Left ventricle myocardium inferior (tissue), 1 donor: ENCODE measurements at regions not wholly inside any gene's neighbourhood (a gene's known extent, or its start where the extent isn't known, plus 50 kb on each side); places are given as distances from the start of the nearest gene placed in this dataset.
A peak's percentile ranks its signal among the peaks of the same experiment; 100 is the strongest.

ENCODE experiments used
- DNase-seq: peaks from one replicate; pipeline ENCODE4 v3.0.0-alpha.2; 2020
- H3K27ac ChIP-seq: fragments of 200-600 bp; replicated peaks from 2 replicates; pipeline ENCODE4 v1.8.0; 2021
- H3K27me3 ChIP-seq: fragments of 200-600 bp; 2 replicates; pipeline ENCODE4 v1.8.0; 2021; ENCODE audit warnings: low read depth
- H3K36me3 ChIP-seq: fragments of 200-600 bp; 2 replicates; pipeline ENCODE4 v1.8.0; 2021
- H3K4me1 ChIP-seq: fragments of 200-600 bp; 2 replicates; pipeline ENCODE4 v1.8.0; 2021
- H3K4me3 ChIP-seq: fragments of 200-600 bp; 2 replicates; pipeline ENCODE4 v1.8.0; 2021; ENCODE audit warnings: mild to moderate bottlenecking, moderate library complexity
- H3K9me3 ChIP-seq: fragments of 200-600 bp; replicated peaks from 2 replicates; pipeline ENCODE4 v1.8.0; 2021
- intact Hi-C: fragments of 100-400 bp; cut with micrococcal nuclease; formaldehyde crosslinking; loops from one replicate; pipeline ENCODE4 v1.11.0; 2022
- TF ChIP-seq, protein P1 (sequence below): fragments of 200-600 bp; IDR thresholded peaks from 2 replicates; pipeline ENCODE4 v1.8.0; 2021; ENCODE audit warnings: antibody characterized with exemption, mild to moderate bottlenecking, borderline replicate concordance
- donor health status: DM: no; HTN: yes; CAD: no; lungs with severe emphysema.

DNA sequence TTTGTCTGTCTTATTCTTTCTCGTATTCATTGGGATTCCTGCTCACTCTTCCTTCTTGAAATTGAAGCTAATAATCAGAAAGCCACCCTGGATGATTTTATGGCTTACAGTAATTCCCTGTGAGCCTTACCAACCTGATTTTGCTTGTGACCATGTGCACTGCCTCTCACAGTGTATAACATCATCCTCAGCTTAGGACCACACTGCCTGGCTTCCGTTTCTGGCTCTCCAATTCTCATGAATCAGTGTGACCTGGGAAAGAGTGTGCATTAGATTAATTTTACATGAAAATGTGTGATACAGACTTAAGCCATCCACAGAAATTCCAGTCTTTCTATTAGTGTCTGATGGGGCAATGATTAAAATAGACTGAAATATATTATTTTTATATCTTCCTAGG lies 126.8 kb upstream of the DMRT1 start:
- intact Hi-C loops = no loop called here
- peaks cover 27% of the 10 kb centered on the region for H3K36me3 ChIP-seq
- H3K9me3 ChIP-seq = no peaks in the 10 kb centered on the region
- no peak for DNase-seq
- H3K27me3 ChIP-seq = no peaks in the 10 kb centered on the region
- peak overlapping the region; percentile 69 for H3K27ac ChIP-seq
- peak overlapping the region; percentile 11 for H3K4me3 ChIP-seq
- TF ChIP-seq, protein P1, sequence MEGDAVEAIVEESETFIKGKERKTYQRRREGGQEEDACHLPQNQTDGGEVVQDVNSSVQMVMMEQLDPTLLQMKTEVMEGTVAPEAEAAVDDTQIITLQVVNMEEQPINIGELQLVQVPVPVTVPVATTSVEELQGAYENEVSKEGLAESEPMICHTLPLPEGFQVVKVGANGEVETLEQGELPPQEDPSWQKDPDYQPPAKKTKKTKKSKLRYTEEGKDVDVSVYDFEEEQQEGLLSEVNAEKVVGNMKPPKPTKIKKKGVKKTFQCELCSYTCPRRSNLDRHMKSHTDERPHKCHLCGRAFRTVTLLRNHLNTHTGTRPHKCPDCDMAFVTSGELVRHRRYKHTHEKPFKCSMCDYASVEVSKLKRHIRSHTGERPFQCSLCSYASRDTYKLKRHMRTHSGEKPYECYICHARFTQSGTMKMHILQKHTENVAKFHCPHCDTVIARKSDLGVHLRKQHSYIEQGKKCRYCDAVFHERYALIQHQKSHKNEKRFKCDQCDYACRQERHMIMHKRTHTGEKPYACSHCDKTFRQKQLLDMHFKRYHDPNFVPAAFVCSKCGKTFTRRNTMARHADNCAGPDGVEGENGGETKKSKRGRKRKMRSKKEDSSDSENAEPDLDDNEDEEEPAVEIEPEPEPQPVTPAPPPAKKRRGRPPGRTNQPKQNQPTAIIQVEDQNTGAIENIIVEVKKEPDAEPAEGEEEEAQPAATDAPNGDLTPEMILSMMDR = no peak
- H3K4me1 ChIP-seq = peaks cover 95% of the 10 kb centered on the region

DNA sequence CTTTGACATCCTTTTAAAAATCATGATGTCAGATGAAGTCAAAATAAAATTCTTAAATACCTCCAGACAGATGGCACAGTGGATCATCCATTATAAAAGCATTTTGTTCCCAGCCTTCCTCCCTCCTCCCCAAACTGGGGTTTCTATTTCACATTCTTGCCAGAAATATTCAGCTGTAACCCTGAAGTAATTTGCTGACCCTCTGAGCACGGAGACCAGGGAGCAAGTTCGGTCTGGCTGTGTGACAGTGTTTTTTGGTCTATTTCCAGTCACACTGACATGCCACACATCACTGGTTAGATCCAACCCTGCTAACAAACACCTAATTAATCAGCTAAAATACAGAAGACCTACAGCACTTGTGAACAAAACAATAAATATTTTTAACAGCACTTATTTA lies 126.2 kb upstream of the DMRT1 start:
- TF ChIP-seq, protein P1 = no peak

DNA sequence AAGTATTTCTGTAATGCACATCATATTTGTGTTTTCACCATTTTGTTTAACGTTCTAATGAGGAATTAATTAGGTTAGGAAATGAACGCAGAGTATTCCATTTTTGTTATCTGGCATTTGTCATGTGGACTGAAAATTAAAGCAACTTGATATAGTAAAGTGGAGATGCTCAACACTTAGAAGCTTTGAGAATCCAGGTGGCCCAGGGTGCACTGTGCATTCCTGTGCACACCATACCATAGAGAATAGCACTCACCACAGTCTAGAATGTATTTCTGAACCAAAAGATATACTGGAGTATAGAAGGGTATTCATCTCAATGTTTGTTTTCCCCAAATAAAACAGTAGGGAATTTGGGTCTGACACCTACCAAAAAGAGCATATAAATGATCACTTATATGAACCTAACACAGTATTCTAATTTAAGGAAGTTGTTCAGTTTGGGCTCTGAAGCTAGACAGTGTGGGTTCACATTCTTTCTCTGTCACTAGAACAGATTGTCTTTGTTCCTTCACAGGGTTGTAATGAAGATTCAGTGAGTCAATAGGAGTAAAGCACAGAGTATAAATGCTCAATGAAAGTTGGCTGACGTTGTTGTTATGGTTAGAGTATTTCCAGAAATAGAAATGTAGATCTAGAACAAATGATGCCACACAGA lies 125.6 kb upstream of the DMRT1 start:
- Histone ChIP-seq H3K4me3 (peak overlapping the region; percentile 11), H3K36me3 (peaks cover 22% of the 10 kb centered on the region), H3K9me3 (no peaks in the 10 kb centered on the region), H3K27me3 (no peaks in the 10 kb centered on the region), H3K27ac (peak overlapping the region; percentile 69), H3K4me1 (peaks cover 97% of the 10 kb centered on the region)
- intact Hi-C loops = no loop called here
- TF ChIP-seq, protein P1 = no peak
- no peak for DNase-seq

More for the DNA sequence above, 126.2 kb upstream of the DMRT1 start:
- no peaks in the 10 kb centered on the region for H3K27me3 ChIP-seq
- peak overlapping the region; percentile 69 for H3K27ac ChIP-seq
- H3K4me3 ChIP-seq = peak overlapping the region; percentile 11
- no peaks in the 10 kb centered on the region for H3K9me3 ChIP-seq
- no peak for DNase-seq
- intact Hi-C loops = no loop called here
- H3K4me1 ChIP-seq = peaks cover 95% of the 10 kb centered on the region
- peaks cover 27% of the 10 kb centered on the region for H3K36me3 ChIP-seq

DNA sequence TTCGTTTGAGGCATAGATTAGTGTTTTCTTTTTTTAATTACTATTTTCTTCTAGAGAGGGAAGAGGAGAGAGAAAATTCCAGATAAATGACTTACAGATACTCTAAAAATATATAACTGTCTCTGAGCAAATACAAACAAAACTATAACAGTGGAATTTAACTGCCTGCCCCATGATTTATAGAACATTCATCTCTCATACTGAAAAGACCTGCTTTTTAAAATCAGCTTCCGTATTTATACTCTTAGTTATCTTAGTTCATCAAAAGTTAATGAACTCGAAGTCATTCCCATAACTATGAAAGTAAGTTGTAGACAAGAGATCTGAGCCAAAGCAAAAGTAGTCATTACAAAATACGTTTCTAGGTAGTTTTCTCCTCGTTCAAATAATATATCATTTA lies 123.8 kb upstream of the DMRT1 start:
- Histone ChIP-seq H3K27me3 (no peaks in the 10 kb centered on the region), H3K27ac (peak overlapping the region; percentile 69), H3K4me1 (peaks cover 98% of the 10 kb centered on the region), H3K4me3 (no peak overlapping the region), H3K9me3 (no peaks in the 10 kb centered on the region), H3K36me3 (peaks cover 8% of the 10 kb centered on the region)
- intact Hi-C loops = no loop called here
- no peak for DNase-seq
- TF ChIP-seq, protein P1 = no peak

DNA sequence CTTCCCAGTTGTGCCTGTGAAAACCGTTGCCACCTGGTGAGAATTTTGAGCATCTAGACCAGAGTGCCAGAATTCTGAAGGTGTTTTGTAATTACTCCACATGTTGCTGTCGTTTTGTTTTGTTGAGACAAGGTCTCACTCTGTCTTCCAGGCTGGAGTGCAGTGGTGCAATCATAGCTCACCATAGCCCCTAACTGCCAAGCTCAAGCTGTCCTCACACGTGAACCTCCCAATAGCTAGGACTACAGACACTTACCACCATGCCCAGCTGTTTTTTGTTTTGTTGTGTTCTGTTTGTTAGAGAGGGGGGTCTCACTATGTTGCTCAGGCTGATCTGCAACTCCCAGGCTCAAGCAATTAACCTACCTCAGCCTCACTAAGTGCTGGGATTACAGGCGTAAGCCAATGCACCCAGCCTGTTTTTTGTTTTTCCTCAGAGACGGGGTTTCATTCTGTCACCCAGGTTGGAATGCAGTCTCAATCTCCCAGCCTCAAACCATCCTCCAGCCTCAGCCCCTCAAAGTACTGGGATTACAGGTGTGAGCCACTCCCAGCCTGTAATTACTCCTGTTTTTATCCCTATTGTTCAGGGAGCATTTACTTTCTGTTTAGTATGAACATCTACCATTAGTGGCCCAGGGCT lies 121.1 kb upstream of the DMRT1 start:
- Histone ChIP-seq H3K4me1 (peaks cover 98% of the 10 kb centered on the region), H3K36me3 (peaks cover 18% of the 10 kb centered on the region), H3K27ac (peak overlapping the region; percentile 41), H3K27me3 (no peaks in the 10 kb centered on the region), H3K4me3 (no peak overlapping the region), H3K9me3 (no peaks in the 10 kb centered on the region)
- intact Hi-C loops = no loop called here
- DNase-seq = no peak
- TF ChIP-seq, protein P1 = no peak
